GM23338 (cell line): ENCODE measurements at regions not wholly inside any gene's neighbourhood (a gene's known extent, or its start where the extent isn't known, plus 50 kb on each side); places are given as distances from the start of the nearest gene placed in this dataset.

ENCODE experiments used
- ATAC-seq: fragments of 200-7000 bp; cut with Tn5 transposase; 3 replicates; pipeline ENCODE4 v1.9.1; 2020
- DNase-seq: peaks from one replicate; pipeline ENCODE4 v3.0.0-alpha.2; 2015; ENCODE audit warnings: low spot score
- H2AFZ ChIP-seq: fragments of 200-600 bp; sonication (generic); 2 replicates; pipeline ENCODE4 v1.8.0; 2016; ENCODE audit warnings: antibody characterized with exemption, mild to moderate bottlenecking, moderate library complexity
- H3F3A ChIP-seq: fragments of 200-600 bp; sonication (generic); replicated peaks from 2 replicates; pipeline ENCODE4 v1.8.0; 2017; ENCODE audit warnings: antibody characterized with exemption, mixed run types, low read depth
- H3K27ac ChIP-seq: fragments of 200-600 bp; sonication (generic); 2 replicates; pipeline ENCODE4 v1.6.1; 2016; ENCODE audit warnings: low read depth
- H3K27me3 ChIP-seq: fragments of 200-600 bp; sonication (generic); 2 replicates; pipeline ENCODE4 v1.8.0; 2016; ENCODE audit warnings: mild to moderate bottlenecking, mixed run types, moderate library complexity; ENCODE audit not compliant: insufficient read depth
- H3K36me3 ChIP-seq: fragments of 200-600 bp; sonication (generic); 2 replicates; pipeline ENCODE4 v1.8.0; 2016; ENCODE audit warnings: mild to moderate bottlenecking; ENCODE audit not compliant: insufficient read depth
- H3K4me1 ChIP-seq: fragments of 200-600 bp; sonication (generic); 2 replicates; pipeline ENCODE4 v1.8.0; 2016; ENCODE audit warnings: mild to moderate bottlenecking, moderate library complexity; ENCODE audit not compliant: insufficient read depth
- H3K4me2 ChIP-seq: fragments of 200-600 bp; sonication (generic); 2 replicates; pipeline ENCODE4 v1.7.1; 2017; ENCODE audit warnings: mixed run types
- H3K4me3 ChIP-seq: fragments of 200-600 bp; sonication (generic); 2 replicates; pipeline ENCODE4 v1.6.1; 2016; ENCODE audit warnings: mixed run types
- H3K79me2 ChIP-seq: fragments of 200-600 bp; sonication (generic); replicated peaks from 2 replicates; pipeline ENCODE4 v1.8.0; 2017; ENCODE audit warnings: mild to moderate bottlenecking; ENCODE audit not compliant: insufficient read depth
- H3K9me2 ChIP-seq: fragments of 200-600 bp; sonication (generic); 2 replicates; pipeline ENCODE4 v1.8.0; 2017; ENCODE audit not compliant: insufficient read depth
- H4K20me1 ChIP-seq: fragments of 200-600 bp; sonication (generic); replicated peaks from 2 replicates; pipeline ENCODE4 v1.8.0; 2017; ENCODE audit warnings: mild to moderate bottlenecking; ENCODE audit not compliant: insufficient read depth
- H3K27ac Mint-ChIP-seq: 2 replicates; pipeline ENCODE4 v1.8.0; 2020; ENCODE audit warnings: inconsistent platforms, mild to moderate bottlenecking, moderate library complexity, mixed read lengths
- H3K27me3 Mint-ChIP-seq: 3 replicates; pipeline ENCODE4 v1.8.0; 2022; ENCODE audit warnings: low read depth, mild to moderate bottlenecking, moderate library complexity, mixed read lengths, inconsistent platforms; ENCODE audit not compliant: insufficient read depth, poor library complexity
- H3K36me3 Mint-ChIP-seq: 3 replicates; pipeline ENCODE4 v1.8.0; 2021; ENCODE audit warnings: low read depth, mild to moderate bottlenecking, inconsistent platforms, moderate library complexity, mixed read lengths
- H3K4me1 Mint-ChIP-seq: 3 replicates; pipeline ENCODE4 v1.8.0; 2020; ENCODE audit warnings: mild to moderate bottlenecking, inconsistent platforms, mixed read lengths
- H3K4me3 Mint-ChIP-seq: 3 replicates; pipeline ENCODE4 v1.8.0; 2021; ENCODE audit warnings: moderate library complexity, mild to moderate bottlenecking, inconsistent platforms, mixed read lengths
- H3K9me3 Mint-ChIP-seq: 3 replicates; pipeline ENCODE4 v1.8.0; 2020; ENCODE audit warnings: moderate library complexity, mild to moderate bottlenecking, inconsistent platforms, mixed read lengths
- CREB1 ChIP-seq: fragments of 250-450 bp; sonication (Bioruptor Pico); IDR thresholded peaks from 2 replicates; pipeline ENCODE4 v1.5.0; 2020; ENCODE audit warnings: low read depth, mild to moderate bottlenecking, moderate library complexity
- JUNB ChIP-seq: IDR thresholded peaks from one replicate; pipeline ENCODE4 v1.6.1; 2016; ENCODE audit warnings: antibody characterized with exemption; ENCODE audit not compliant: unreplicated experiment
- POLR2AphosphoS5 ChIP-seq: IDR thresholded peaks from 2 replicates; pipeline ENCODE4 v1.6.1; 2016; ENCODE audit warnings: antibody characterized with exemption, low read depth
- REST ChIP-seq: IDR thresholded peaks from one replicate; pipeline ENCODE4 v1.6.1; 2018; ENCODE audit warnings: antibody characterized with exemption; ENCODE audit not compliant: unreplicated experiment
- STAT1 ChIP-seq: IDR thresholded peaks from one replicate; pipeline ENCODE4 v1.6.1; 2016; ENCODE audit warnings: antibody characterized with exemption; ENCODE audit not compliant: unreplicated experiment
- ZNF331 ChIP-seq: fragments of 250-450 bp; sonication (Bioruptor Pico); IDR thresholded peaks from 2 replicates; pipeline ENCODE4 v1.5.0; 2020; ENCODE audit warnings: low read depth, mild to moderate bottlenecking, moderate library complexity
- ZNF462 ChIP-seq: fragments of 250-450 bp; sonication (Bioruptor Pico); IDR thresholded peaks from 2 replicates; pipeline ENCODE4 v1.5.0; 2020; ENCODE audit warnings: mild to moderate bottlenecking, moderate library complexity

- Histone ChIP-seq H3K4me1 (no peaks in the 10 kb centered on the region), H3K27ac (no peak overlapping the region), H4K20me1 (no peaks in the 10 kb centered on the region), H3K27me3 (no peaks in the 10 kb centered on the region), H2AFZ (no peak overlapping the region), H3K79me2 (no peaks in the 10 kb centered on the region), H3K36me3 (peaks cover 9% of the 10 kb centered on the region; the same call in 1 of the 2 replicates), H3K4me2 (no peak overlapping the region), H3K9me2 (0 out of 2 replicates have a peak, but pooled peaks cover 11% of the 10 kb centered on the region), H3F3A (no peaks in the 10 kb centered on the region), H3K4me3 (no peak overlapping the region)
- ATAC-seq (no peak), DNase-seq (no peak)
- no peak for TF ChIP-seq REST
- TF ChIP-seq POLR2AphosphoS5 = no peak
- TF ChIP-seq ZNF331 (CRISPR knock-in tag) = no peak
- no peak for TF ChIP-seq ZNF462
- TF ChIP-seq JUNB = no peak
- TF ChIP-seq CREB1 (CRISPR knock-in tag) = no peak
- TF ChIP-seq STAT1 = no peak
- Mint-ChIP-seq H3K9me3 (peaks cover 22% of the 10 kb centered on the region), H3K4me3 (no peak overlapping the region), H3K36me3 (peaks cover 11% of the 10 kb centered on the region; the same call in 2 of the 3 replicates), H3K27ac (no peak overlapping the region), H3K27me3 (peaks cover 2% of the 10 kb centered on the region), H3K4me1 (peaks cover 7% of the 10 kb centered on the region)
These were observed 107.2 kb downstream of the SOX11 start for GRCh38 chr2:5799348-5799747.
